Muscle layer of colon (tissue), 2 donors: ENCODE measurements at regions not wholly inside any gene's neighbourhood (a gene's known extent, or its start where the extent isn't known, plus 50 kb on each side); places are given as distances from the start of the nearest gene placed in this dataset.

Experiments
- H3K27ac ChIP-seq: one replicate; pipeline ENCODE4 v1.7.0; 2013; ENCODE audit warnings: low read depth, mild to moderate bottlenecking, low read length, moderate library complexity
- H3K27me3 ChIP-seq, 2 donors: one replicate each; pipeline ENCODE4 v1.7.0; 2013; ENCODE audit warnings: low read length in 2 of 2, mild to moderate bottlenecking in 2 of 2; ENCODE audit not compliant: insufficient read depth in 2 of 2, control insufficient read depth in 1 of 2
- H3K36me3 ChIP-seq: one replicate; pipeline ENCODE4 v1.7.0; 2013; ENCODE audit warnings: mild to moderate bottlenecking, low read length; ENCODE audit not compliant: insufficient read depth
- H3K4me1 ChIP-seq: one replicate; pipeline ENCODE4 v1.7.0; 2013; ENCODE audit warnings: mild to moderate bottlenecking, low read length; ENCODE audit not compliant: insufficient read depth
- H3K4me3 ChIP-seq, 2 donors: one replicate each; pipeline ENCODE4 v1.7.0; 2013; ENCODE audit warnings: low read length in 2 of 2, low read depth in 1 of 2, mild to moderate bottlenecking in 1 of 2, moderate library complexity in 1 of 2
- H3K9ac ChIP-seq: one replicate; pipeline ENCODE4 v1.7.0; 2013; ENCODE audit warnings: low read length
- H3K9me3 ChIP-seq: one replicate; pipeline ENCODE4 v1.7.0; 2013; ENCODE audit warnings: mild to moderate bottlenecking, low read length
- donor health status: abdominal sarcoma.
- donor health status: Adenocarcinoma of cecum.

DNA sequence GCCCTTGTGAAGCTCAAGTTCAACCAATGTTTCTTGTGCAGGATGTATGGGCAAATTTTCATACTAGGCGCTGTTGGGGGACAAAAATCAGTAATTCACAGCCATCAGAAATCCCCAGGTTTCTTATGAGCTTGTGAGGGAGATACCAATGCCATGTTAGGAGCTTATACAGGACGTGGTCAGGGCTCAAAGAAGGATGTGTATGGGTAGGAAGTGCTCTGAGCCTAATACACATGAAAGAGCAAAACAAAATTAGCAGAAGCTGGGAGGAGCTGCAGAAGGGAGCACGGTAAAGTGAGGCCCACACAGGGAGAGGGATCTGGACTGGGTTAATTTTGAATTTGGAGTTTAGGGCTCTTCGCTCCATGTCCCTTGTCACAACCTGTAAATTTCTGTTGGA, 114.6 kb upstream of the MAP3K1 start:
- H3K27ac ChIP-seq = no peak overlapping the region
- H3K27me3 ChIP-seq = no peaks in the 10 kb centered on the region
- no peak overlapping the region for H3K4me3 ChIP-seq
- no peaks in the 10 kb centered on the region for H3K4me1 ChIP-seq
- H3K36me3 ChIP-seq = no peaks in the 10 kb centered on the region
- H3K9me3 ChIP-seq = no peaks in the 10 kb centered on the region
- H3K9ac ChIP-seq = no peak overlapping the region

- H3K9ac ChIP-seq = no peak overlapping the region
- no peak overlapping the region for H3K4me3 ChIP-seq
- no peak overlapping the region for H3K27ac ChIP-seq
These were observed 115.8 kb upstream of the MAP3K1 start for GRCh38 chr5:56699538-56699937.

DNA sequence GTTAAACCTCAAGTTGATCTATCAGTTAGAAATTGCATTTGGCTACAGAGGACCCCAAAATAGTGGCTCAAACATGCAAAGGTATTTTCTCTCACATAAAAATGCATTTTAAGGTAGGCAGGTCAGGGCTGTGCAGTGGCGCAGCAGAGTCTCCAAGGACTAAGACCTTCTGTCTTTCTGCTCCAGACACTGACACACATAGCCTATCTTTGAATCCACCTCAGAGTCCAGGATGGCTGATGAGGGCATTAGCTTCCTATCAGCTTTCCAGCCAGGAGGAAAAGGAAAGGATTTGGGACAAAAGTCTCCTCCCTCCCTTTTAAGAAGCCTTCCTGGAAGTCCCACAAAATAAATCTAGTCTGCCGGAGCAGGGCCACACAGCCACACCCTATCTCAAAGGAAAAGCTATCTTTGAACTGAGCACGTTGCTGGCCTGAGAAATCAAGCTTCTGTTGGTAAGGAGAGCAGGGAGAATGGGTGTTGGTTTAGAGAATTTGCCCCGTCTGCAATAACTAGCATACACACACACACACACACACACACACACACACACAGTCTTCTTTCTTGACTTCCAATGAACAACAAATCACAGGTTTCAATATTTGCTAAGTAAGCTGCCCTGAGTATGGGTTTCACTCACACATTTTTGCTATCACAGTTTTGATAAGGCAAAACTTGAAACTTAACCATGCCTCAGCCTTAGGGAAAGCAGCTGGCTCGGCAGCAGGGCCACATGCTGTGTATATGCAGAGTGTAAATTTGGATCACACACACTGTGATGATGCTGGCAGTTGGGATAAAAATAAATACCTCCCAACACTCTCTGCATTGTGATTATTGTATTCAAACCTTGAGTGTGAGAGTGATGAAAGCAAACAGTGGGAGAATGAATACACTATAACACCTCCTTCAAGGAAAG, 116.6 kb upstream of the MAP3K1 start:
- Histone ChIP-seq H3K27me3 (no peaks in the 10 kb centered on the region), H3K27ac (no peak overlapping the region), H3K36me3 (no peaks in the 10 kb centered on the region), H3K9me3 (no peaks in the 10 kb centered on the region), H3K4me1 (no peaks in the 10 kb centered on the region), H3K9ac (no peak overlapping the region), H3K4me3 (no peak overlapping the region)

More at GRCh38 chr5:56699538-56699937, 115.8 kb upstream of the MAP3K1 start:
- Histone ChIP-seq H3K4me1 (no peaks in the 10 kb centered on the region), H3K36me3 (no peaks in the 10 kb centered on the region), H3K9me3 (no peaks in the 10 kb centered on the region), H3K27me3 (no peaks in the 10 kb centered on the region)

- Histone ChIP-seq H3K27me3 (no peaks in the 10 kb centered on the region), H3K4me3 (no peak overlapping the region), H3K4me1 (no peaks in the 10 kb centered on the region), H3K27ac (no peak overlapping the region), H3K9ac (no peak overlapping the region), H3K36me3 (no peaks in the 10 kb centered on the region), H3K9me3 (no peaks in the 10 kb centered on the region)
These were observed 118.4 kb upstream of the MAP3K1 start for GRCh38 chr5:56696900-56697299.

GRCh38 chr5:56693220-56693579, 122.1 kb upstream of the MAP3K1 start:
- Histone ChIP-seq H3K4me3 (no peak overlapping the region), H3K27me3 (no peaks in the 10 kb centered on the region), H3K27ac (no peak overlapping the region), H3K9me3 (no peaks in the 10 kb centered on the region), H3K36me3 (no peaks in the 10 kb centered on the region), H3K9ac (no peak overlapping the region), H3K4me1 (no peaks in the 10 kb centered on the region)

GRCh38 chr5:56692359-56693219, 122.8 kb upstream of the MAP3K1 start:
- no peaks in the 10 kb centered on the region for H3K9me3 ChIP-seq
- H3K4me3 ChIP-seq = no peak overlapping the region
- no peaks in the 10 kb centered on the region for H3K4me1 ChIP-seq
- H3K36me3 ChIP-seq = no peaks in the 10 kb centered on the region
- no peak overlapping the region for H3K27ac ChIP-seq
- H3K9ac ChIP-seq = no peak overlapping the region
- H3K27me3 ChIP-seq = no peaks in the 10 kb centered on the region

DNA sequence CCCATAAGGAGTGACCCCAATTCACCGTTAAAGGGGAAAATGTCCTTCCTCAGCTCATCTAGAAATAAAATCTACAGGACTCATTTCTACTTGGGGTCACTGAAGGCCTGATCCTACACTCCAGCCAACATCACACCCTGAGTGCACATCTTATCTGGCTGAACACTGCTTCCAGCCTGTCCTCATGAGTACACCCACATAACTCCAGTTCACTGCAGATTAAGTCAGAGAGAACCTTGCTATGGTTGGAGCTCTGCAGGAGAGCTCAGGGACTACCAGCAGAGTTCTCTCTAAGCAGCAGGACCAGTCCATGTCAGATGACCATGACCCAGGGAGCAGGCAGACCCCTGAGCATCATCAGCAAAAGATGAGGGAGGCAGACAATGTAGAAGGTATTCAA, 126.9 kb upstream of the MAP3K1 start:
- Histone ChIP-seq H3K9ac (no peak overlapping the region), H3K36me3 (no peaks in the 10 kb centered on the region), H3K4me3 (no peak overlapping the region), H3K4me1 (no peaks in the 10 kb centered on the region), H3K27ac (no peak overlapping the region), H3K9me3 (no peaks in the 10 kb centered on the region), H3K27me3 (no peaks in the 10 kb centered on the region)

DNA sequence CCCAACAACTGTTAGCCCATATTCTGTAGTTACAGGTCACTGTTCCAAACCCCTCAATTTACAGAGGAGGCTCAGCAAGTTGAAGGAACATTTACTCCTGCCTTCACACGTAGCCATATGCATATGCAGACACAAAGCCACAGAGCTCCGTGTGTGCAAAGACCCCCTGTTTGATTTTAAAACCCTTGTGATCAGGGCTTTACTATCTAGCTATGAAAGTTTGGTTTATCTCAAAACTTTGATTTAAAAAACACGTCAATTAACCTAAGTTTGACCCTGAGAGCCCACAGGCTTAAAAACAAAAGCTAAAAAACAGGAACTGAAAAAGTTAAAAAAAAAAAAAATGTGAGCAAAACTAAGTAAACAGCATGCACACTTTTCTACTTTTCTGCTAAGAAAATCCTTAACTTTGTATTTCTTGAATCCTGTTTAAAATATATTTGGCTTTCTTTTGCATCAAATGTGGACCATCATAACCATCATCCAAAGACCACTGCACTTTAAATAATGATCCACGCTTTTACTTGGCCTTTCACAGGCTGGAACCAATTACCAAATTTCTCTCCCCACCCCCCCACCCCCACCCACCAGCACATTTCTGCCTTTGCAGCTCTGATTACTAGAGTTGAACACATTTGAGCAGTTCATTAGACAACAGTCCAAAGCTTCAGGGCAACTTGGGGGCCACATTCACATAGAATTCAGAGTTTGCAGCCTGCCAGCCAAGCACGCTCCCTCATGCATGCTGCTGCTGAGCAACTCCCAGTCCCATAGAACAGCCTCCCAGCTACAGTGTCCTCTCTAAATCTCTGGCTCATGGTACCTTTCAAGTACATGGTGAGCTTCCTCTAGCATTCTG, 128.8 kb upstream of the MAP3K1 start:
- no peak overlapping the region for H3K4me3 ChIP-seq
- H3K27me3 ChIP-seq = no peaks in the 10 kb centered on the region
- H3K36me3 ChIP-seq = no peaks in the 10 kb centered on the region
- no peak overlapping the region for H3K9ac ChIP-seq
- no peaks in the 10 kb centered on the region for H3K9me3 ChIP-seq
- no peak overlapping the region for H3K27ac ChIP-seq
- H3K4me1 ChIP-seq = no peaks in the 10 kb centered on the region

DNA sequence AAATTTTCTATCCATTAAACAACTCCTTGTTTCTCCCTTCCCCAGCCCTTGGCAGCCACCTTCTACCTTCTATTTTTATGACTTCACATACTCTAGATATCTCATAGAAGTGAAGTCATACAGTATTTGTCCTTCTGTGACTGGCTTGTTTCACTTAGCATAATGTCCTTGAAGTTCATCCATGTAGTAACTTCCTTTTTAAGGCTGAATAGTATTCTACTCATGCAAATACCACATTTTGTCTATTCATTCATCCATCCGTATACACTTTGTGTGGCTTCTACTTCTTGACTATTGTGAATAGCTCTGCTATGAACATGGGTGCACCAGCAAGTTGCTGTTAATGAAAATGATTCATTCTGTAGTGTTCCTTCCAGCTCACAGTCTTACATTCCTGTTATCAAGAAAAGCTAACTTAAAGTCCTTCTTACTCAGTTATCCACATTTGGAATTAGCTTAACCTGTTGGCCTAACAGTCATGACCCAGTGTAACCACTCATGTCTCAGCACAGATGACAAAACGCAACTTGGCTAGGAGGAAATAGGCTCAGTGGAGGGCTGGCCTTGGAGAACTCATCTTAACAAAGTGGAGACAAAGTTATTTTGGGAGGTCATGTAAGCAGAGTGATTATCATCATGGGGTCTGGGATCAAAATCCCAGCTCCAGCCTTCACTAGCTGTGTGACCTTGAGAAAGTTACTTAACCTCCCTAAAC, 129.7 kb upstream of the MAP3K1 start:
- H3K9ac ChIP-seq = no peak overlapping the region
- no peaks in the 10 kb centered on the region for H3K27me3 ChIP-seq
- no peaks in the 10 kb centered on the region for H3K4me1 ChIP-seq
- H3K4me3 ChIP-seq = no peak overlapping the region
- H3K27ac ChIP-seq = no peak overlapping the region
- H3K36me3 ChIP-seq = no peaks in the 10 kb centered on the region
- H3K9me3 ChIP-seq = no peaks in the 10 kb centered on the region

DNA sequence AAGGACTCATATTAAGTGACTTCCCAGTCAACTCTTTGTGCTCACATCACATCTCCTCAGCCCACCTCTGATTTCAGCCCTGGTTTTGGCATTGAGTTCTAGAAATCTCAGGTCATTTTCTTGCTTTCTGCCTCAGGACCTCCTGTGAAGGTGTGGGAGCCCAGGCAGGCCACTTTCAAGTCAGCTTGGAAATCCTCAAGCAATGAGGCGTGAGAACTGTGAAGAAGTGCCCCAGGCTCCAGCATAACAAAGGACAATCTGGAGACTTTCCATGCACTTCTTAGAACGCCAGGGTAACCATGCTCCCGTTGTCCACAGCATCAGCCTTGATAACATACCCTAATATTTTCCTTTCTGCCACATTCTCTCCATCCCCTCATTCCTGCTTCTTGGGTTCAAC, 131.2 kb upstream of the MAP3K1 start:
- H3K4me1 ChIP-seq = no peaks in the 10 kb centered on the region
- H3K9me3 ChIP-seq = no peaks in the 10 kb centered on the region
- no peak overlapping the region for H3K9ac ChIP-seq
- H3K4me3 ChIP-seq = no peak overlapping the region
- H3K36me3 ChIP-seq = no peaks in the 10 kb centered on the region
- no peaks in the 10 kb centered on the region for H3K27me3 ChIP-seq
- no peak overlapping the region for H3K27ac ChIP-seq
